Amniotic epithelial cell (primary cell): ENCODE measurements at regions not wholly inside any gene's neighbourhood (a gene's known extent, or its start where the extent isn't known, plus 50 kb on each side); places are given as distances from the start of the nearest gene placed in this dataset.
A peak's percentile ranks its signal among the peaks of the same experiment; 100 is the strongest.

Experiments used
- DNase-seq: peaks from one replicate; pipeline ENCODE4 v3.0.0-alpha.2; 2010; ENCODE audit warnings: low read depth

- peak; percentile 20 for DNase-seq
Observed at GRCh38 chr7:36100226-36100625, 52.8 kb upstream of the EEPD1 start.

- no peak for DNase-seq
Observed at GRCh38 chr7:36100634-36101033, 52.4 kb upstream of the EEPD1 start.
